Breast epithelium (tissue), 3 donors: ENCODE measurements at regions not wholly inside any gene's neighbourhood (a gene's known extent, or its start where the extent isn't known, plus 50 kb on each side); places are given as distances from the start of the nearest gene placed in this dataset.

ENCODE experiments used
- POLR2A ChIP-seq: fragments of 450-650 bp; IDR thresholded peaks from one replicate; pipeline ENCODE4 v1.6.1; 2016; ENCODE audit warnings: antibody characterized with exemption, mild to moderate bottlenecking, moderate library complexity
- POLR2AphosphoS5 ChIP-seq, 3 donors: sonication (generic); formaldehyde crosslinking; IDR thresholded peaks; one replicate each; pipeline ENCODE4 v1.6.1; 2017; ENCODE audit warnings: antibody characterized with exemption in 3 of 3
- TF ChIP-seq, protein P1 (sequence below), 3 donors: fragments of 450-650 bp; IDR thresholded peaks; one replicate each; pipeline ENCODE4 v1.5.1; 2016 to 2017; ENCODE audit warnings: antibody characterized with exemption in 3 of 3, mild to moderate bottlenecking in 3 of 3, moderate library complexity in 3 of 3

DNA sequence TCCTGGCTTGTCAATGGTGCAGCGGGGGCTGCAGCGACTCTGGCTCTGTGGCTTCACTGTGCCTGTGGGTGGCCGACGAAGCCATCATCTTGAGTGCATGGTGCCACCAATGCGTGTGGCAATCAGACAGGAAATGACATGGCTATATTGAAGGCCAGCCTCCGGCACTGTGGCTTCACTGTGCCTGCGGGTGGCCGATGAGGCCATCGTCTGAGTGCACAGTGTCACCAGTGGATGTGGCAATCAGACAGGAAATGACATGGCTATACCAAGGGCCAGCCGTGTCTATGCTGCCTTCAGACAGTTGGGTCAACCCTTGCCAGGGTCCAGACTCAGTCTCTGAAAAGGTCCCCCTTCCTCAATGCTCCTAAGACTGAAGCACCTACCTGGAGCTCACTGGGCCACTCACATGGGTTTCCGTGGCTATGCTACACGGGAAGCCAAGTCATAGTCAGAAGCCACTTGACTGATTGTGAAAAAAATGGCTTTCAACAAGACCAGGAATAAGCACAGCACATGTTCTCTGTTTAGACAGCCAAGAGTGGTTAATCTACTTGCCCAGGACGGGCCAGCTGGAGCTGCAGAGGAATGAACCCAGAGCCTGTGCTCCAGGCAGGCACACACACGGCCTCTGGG lies 67.5 kb upstream of the S1PR3 start:
- TF ChIP-seq, protein P1, sequence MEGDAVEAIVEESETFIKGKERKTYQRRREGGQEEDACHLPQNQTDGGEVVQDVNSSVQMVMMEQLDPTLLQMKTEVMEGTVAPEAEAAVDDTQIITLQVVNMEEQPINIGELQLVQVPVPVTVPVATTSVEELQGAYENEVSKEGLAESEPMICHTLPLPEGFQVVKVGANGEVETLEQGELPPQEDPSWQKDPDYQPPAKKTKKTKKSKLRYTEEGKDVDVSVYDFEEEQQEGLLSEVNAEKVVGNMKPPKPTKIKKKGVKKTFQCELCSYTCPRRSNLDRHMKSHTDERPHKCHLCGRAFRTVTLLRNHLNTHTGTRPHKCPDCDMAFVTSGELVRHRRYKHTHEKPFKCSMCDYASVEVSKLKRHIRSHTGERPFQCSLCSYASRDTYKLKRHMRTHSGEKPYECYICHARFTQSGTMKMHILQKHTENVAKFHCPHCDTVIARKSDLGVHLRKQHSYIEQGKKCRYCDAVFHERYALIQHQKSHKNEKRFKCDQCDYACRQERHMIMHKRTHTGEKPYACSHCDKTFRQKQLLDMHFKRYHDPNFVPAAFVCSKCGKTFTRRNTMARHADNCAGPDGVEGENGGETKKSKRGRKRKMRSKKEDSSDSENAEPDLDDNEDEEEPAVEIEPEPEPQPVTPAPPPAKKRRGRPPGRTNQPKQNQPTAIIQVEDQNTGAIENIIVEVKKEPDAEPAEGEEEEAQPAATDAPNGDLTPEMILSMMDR (IDR thresholded peaks at IDR 0.05) = no peak
- TF ChIP-seq POLR2AphosphoS5 (IDR thresholded peaks at IDR 0.05) (no peak), POLR2A (no peak)
